NOMO-1 treated with dmso at 0.1 percent for 144 hours (cell line): ENCODE measurements at regions not wholly inside any gene's neighbourhood (a gene's known extent, or its start where the extent isn't known, plus 50 kb on each side); places are given as distances from the start of the nearest gene placed in this dataset.
"Not testable (repeated sequence)": the region's sequence is repeated elsewhere in the genome, so short reads cannot be mapped to it uniquely, and the experiment has no call there.

Source experiments
- DNase-seq: peaks from one replicate; lab custom pipeline; 2025; ENCODE audit not compliant: unreplicated experiment; lab: John Stamatoyannopoulos, UW

- no peak for DNase-seq
These were observed 503.2 kb downstream of the GADD45G start for GRCh38 chr9:90107726-90108655.

GRCh38 chr9:90112788-90113187 lies 508.0 kb downstream of the GADD45G start:
- no peak for DNase-seq

- no peak for DNase-seq
These were observed 510.0 kb downstream of the GADD45G start for GRCh38 chr9:90114641-90115425.

GRCh38 chr9:90121762-90122161 lies 517.0 kb downstream of the GADD45G start:
- no peak for DNase-seq

DNA sequence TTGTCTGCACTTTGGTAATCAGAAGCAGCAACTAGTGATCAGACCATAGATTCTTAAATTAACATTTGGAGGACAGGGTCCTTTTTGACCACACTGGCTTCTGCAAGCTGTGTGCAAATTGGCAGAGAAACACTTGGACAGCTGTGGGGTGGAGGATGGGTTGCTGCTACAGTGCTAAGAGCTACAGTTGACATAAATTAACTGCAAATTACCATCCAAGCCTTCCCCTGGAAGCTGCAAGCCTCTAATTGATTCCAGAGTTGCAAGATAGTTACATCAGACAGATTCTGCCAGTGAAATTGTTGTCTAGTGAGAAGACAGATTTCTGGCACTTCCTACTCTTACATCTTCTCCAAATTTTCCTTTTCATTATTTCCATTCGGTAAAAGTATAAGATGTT lies 517.7 kb downstream of the DIRAS2 start:
- DNase-seq = no peak

DNA sequence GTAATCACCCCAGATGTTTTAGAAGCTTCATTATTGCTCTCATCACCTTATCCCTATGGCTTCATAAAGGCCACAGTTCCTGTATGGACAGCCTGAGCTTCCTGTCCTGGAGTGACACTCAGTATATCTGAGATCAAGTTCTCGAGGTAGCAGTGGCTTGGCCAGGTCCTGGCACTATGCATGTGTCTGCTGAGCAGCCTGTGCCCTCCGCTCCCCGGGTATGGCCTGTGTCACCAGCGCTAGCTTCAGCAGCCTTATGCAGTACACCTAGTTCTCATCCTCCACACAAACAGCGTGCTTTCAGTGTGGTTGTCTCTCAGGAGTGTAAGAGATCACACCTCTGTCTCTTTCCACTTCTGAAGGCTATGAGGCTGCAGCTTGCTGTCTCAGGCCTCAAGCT lies 514.7 kb downstream of the DIRAS2 start:
- no peak for DNase-seq

DNA sequence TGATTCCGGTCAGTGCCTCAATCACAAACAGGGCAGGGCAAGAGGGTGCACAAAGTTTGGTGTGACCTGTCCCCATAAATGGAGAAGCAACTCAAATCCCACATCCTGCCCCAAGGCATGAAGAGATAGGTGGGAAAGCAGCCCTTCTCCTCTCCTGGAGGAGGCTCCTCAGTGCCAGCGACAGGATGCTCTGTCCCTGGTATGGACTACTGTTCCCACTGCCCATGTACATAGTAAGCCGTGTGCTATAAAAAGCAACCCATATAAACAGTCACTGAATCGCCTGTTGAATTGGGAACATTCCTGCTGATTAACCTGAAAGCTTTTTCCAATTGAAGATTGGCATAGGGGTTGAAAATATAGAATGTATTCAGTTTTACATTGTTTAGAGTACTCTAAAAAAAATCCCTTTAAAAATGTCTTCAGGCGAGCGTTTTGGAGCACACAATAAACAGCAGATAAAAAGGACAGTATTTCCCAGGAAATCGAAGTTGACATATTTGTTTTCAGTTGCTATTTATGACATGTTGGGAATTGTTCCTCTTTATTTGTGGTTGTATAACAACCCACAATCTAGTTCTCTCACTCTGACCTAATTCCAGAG lies 513.9 kb downstream of the DIRAS2 start:
- DNase-seq = no peak

DNA sequence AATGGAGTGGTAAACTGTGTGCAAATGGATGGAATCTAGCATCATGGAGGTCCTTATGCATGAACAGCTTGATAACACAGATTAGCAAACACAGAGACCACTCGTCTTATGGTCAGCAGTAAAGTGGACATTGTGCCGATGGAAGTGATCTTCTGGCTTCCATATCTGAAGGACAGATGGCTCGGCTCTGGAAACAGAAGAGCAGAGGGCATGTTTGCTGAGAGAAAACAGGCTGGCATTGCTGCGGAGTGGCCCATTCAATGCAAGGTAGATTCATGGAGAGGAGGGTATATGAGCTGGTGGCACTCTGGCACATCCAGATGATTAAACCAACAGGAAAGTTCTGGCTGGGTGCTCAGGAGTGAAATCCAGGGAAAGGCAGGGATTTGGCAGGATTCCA lies 513.2 kb downstream of the DIRAS2 start:
- no peak for DNase-seq

DNA sequence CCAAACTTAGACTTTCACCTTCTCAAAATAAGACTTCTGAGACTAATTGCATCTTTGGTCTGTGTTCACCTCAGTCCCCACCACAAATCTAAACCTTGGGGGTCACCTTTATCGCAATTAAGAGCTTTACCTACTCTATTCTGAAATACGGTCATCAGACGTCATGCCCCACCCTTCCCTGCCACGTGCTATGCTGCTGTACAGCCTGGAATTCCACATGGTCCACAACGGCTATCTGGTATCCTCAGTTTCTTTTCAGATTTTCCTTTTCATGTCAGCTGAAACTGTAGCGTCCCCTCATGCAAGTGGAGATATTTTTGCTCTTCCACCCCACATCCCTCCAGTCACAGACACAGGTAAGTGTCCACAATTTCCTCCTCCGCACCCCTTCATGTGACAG lies 511.1 kb downstream of the DIRAS2 start:
- DNase-seq = no peak

- no peak for DNase-seq
These were observed 509.8 kb downstream of the DIRAS2 start for GRCh38 chr9:90132866-90133265.

GRCh38 chr9:90137801-90138200 lies 504.8 kb downstream of the DIRAS2 start:
- DNase-seq = no peak

- no peak for DNase-seq
These were observed 502.3 kb downstream of the DIRAS2 start for GRCh38 chr9:90140131-90140818.

DNA sequence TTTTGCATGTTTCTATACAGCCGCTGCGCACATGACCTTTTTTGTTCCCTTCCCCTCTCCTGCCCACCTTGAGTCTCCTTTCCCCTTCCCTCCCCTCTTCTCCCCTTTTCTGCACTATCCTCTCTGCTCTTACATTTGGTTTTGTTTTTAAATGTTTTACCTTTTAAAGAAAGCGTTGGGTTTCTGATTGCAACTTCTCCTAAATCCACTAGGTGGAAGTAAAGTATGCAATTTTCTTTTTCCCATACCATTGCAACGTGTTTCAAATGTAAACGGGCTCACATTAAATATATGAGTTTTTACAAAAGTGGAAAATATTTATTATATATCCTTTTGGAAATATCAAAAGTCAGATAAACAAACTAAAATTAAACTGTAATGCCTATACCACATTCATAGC lies 500.9 kb downstream of the DIRAS2 start:
- no peak for DNase-seq

GRCh38 chr9:90142580-90142979 lies 500.0 kb downstream of the DIRAS2 start:
- DNase-seq = no peak

- DNase-seq = no peak
These were observed 495.2 kb downstream of the DIRAS2 start for GRCh38 chr9:90147426-90147825.

GRCh38 chr9:90156318-90156717 lies 486.3 kb downstream of the DIRAS2 start:
- DNase-seq = no peak

GRCh38 chr9:90162326-90162725 lies 480.3 kb downstream of the DIRAS2 start:
- DNase-seq = no peak

DNA sequence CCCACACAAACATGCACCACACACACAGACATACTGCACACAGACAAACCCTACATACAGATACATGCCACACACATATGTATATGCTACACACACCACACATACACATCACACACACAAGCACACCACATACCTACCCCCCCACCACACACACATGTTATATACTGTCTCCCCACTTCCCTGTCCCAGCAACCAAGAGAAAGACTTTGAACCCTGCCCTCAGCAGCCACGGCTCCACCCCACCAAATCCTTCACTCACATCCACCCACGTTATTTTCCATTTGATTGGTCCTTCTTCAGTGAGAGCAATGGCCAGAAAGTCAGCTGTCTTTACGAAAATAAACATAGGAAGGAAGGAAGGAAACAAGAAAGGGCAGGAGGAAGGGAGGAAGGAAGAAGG lies 479.8 kb downstream of the DIRAS2 start:
- DNase-seq = no peak

DNA sequence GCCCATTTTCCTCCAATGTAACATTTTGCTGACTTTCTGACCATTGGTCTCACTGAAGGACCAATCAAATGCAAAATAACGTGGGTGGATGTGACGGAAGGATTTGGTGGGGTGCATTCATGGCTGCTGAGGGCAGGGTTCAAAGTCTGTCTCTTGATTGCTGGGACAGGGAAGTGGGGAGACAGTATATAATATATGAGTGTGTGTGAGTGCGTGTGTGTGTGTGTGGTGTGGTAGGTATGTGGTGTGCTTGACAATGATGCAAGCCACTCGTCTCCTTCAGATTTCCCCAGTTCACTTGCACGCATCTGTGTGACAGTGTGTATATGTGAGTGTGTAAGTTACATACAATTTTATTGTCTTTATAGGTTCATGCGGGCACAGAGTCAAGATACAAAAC lies 477.3 kb downstream of the DIRAS2 start:
- no peak for DNase-seq

- DNase-seq = not testable (repeated sequence)
These were observed 476.2 kb downstream of the DIRAS2 start for GRCh38 chr9:90166374-90166773.

GRCh38 chr9:90167914-90168313 lies 474.7 kb downstream of the DIRAS2 start:
- DNase-seq = no peak
